Liver (tissue), 8 donors: ENCODE measurements at regions not wholly inside any gene's neighbourhood (a gene's known extent, or its start where the extent isn't known, plus 50 kb on each side); places are given as distances from the start of the nearest gene placed in this dataset.

Source experiments
- DNase-seq: peaks from one replicate; pipeline ENCODE4 v3.0.0-alpha.2; 2017; ENCODE audit warnings: low spot score
- H3K27ac ChIP-seq, 2 donors: one replicate each; pipeline ENCODE4 v1.7.0; 2013; ENCODE audit warnings: inconsistent platforms in 2 of 2, low read length in 2 of 2, control low read depth in 1 of 2, low read depth in 1 of 2, mild to moderate bottlenecking in 1 of 2
- H3K27me3 ChIP-seq, 4 donors: one replicate each; pipeline versions ENCODE4 v1.6.1 to v1.7.0; 2013; ENCODE audit warnings: low read length in 3 of 4, inconsistent platforms in 1 of 4, mild to moderate bottlenecking in 1 of 4, moderate library complexity in 1 of 4; ENCODE audit not compliant: control insufficient read depth in 4 of 4, insufficient read depth in 4 of 4
- H3K36me3 ChIP-seq, 4 donors: one replicate each; pipeline versions ENCODE4 v1.6.1 to v1.7.0; 2013; ENCODE audit warnings: low read length in 3 of 4, mild to moderate bottlenecking in 3 of 4, low read depth in 1 of 4, moderate library complexity in 1 of 4; ENCODE audit not compliant: control insufficient read depth in 4 of 4, insufficient read depth in 3 of 4
- H3K4me1 ChIP-seq, 4 donors: one replicate each; pipeline versions ENCODE4 v1.6.1 to v1.7.0; 2013; ENCODE audit warnings: low read length in 3 of 4, mild to moderate bottlenecking in 3 of 4, moderate library complexity in 1 of 4; ENCODE audit not compliant: control insufficient read depth in 4 of 4, insufficient read depth in 4 of 4
- H3K4me3 ChIP-seq, 3 donors: one replicate each; pipeline versions ENCODE4 v1.6.1 to v1.7.0; 2013; ENCODE audit warnings: low read length in 3 of 3, control low read depth in 1 of 3, low read depth in 1 of 3, mild to moderate bottlenecking in 1 of 3
- H3K9ac ChIP-seq, 2 donors: one replicate each; pipeline ENCODE4 v1.7.0; 2013; ENCODE audit warnings: low read length in 2 of 2, mild to moderate bottlenecking in 2 of 2, moderate library complexity in 2 of 2, control low read depth in 1 of 2, low read depth in 1 of 2
- H3K9me3 ChIP-seq, 4 donors: one replicate each; pipeline versions ENCODE4 v1.6.1 to v1.7.0; 2013; ENCODE audit warnings: low read length in 3 of 4; ENCODE audit not compliant: control insufficient read depth in 4 of 4
- ATF3 ChIP-seq: IDR thresholded peaks from 2 replicates; pipeline ENCODE4 v1.6.1; 2016; ENCODE audit warnings: antibody characterized with exemption
- CTCF ChIP-seq: fragments of 150-350 bp; IDR thresholded peaks from 2 replicates; pipeline ENCODE4 v1.5.1; 2017; ENCODE audit warnings: improper control_type of control experiment, low read depth, low read length; ENCODE audit not compliant: missing input control
- EGR1 ChIP-seq, 2 donors: IDR thresholded peaks; 2 replicates each; pipeline ENCODE4 v1.6.1; 2016 to 2018; ENCODE audit warnings: antibody characterized with exemption in 2 of 2, low read depth in 2 of 2
- FOXA1 ChIP-seq: IDR thresholded peaks from 2 replicates; pipeline ENCODE4 v1.6.1; 2016; ENCODE audit warnings: antibody characterized with exemption
- FOXA2 ChIP-seq: IDR thresholded peaks from 2 replicates; pipeline ENCODE4 v1.6.1; 2016; ENCODE audit warnings: antibody characterized with exemption
- GABPA ChIP-seq, 2 donors: IDR thresholded peaks in 1 of 2; conservative IDR thresholded peaks in 1 of 2; 2 replicates each; pipeline ENCODE4 v1.6.1; 2016; ENCODE audit warnings: antibody characterized with exemption in 2 of 2, mild to moderate bottlenecking in 1 of 2, moderate library complexity in 1 of 2
- HNF4A ChIP-seq, 2 donors: conservative IDR thresholded peaks; 2 replicates each; pipeline ENCODE4 v1.6.1; 2016; ENCODE audit warnings: antibody characterized with exemption in 2 of 2, mild to moderate bottlenecking in 2 of 2
- HNF4G ChIP-seq: IDR thresholded peaks from 2 replicates; pipeline ENCODE4 v1.6.1; 2016; ENCODE audit warnings: antibody characterized with exemption
- JUND ChIP-seq, 2 donors: IDR thresholded peaks; 2 replicates each; pipeline ENCODE4 v1.6.1; 2016; ENCODE audit warnings: antibody characterized with exemption in 2 of 2
- NR2F2 ChIP-seq: IDR thresholded peaks from 2 replicates; pipeline ENCODE4 v1.6.1; 2016; ENCODE audit warnings: antibody characterized with exemption
- RAD21 ChIP-seq, 2 donors: IDR thresholded peaks; 2 replicates each; pipeline ENCODE4 v1.6.1; 2016; ENCODE audit warnings: antibody characterized with exemption in 2 of 2, mild to moderate bottlenecking in 2 of 2
- REST ChIP-seq: IDR thresholded peaks from 2 replicates; pipeline ENCODE4 v1.6.1; 2016; ENCODE audit warnings: antibody characterized with exemption, mild to moderate bottlenecking
- RXRA ChIP-seq, 2 donors: IDR thresholded peaks; 2 replicates each; pipeline ENCODE4 v1.6.1; 2017 to 2018; ENCODE audit warnings: antibody characterized with exemption in 2 of 2, mild to moderate bottlenecking in 1 of 2
- SP1 ChIP-seq: IDR thresholded peaks from 2 replicates; pipeline ENCODE4 v1.6.1; 2018; ENCODE audit warnings: antibody characterized with exemption, mild to moderate bottlenecking
- TAF1 ChIP-seq: conservative IDR thresholded peaks from 2 replicates; pipeline ENCODE4 v1.6.1; 2016; ENCODE audit warnings: antibody characterized with exemption, mild to moderate bottlenecking
- YY1 ChIP-seq: IDR thresholded peaks from 2 replicates; pipeline ENCODE4 v1.6.1; 2016; ENCODE audit warnings: antibody characterized with exemption, mild to moderate bottlenecking
- WGBS: extraction: QIAGEN DNeasy Blood & Tissue Kit; methylation state at CpG from one replicate; pipeline ENCODE4 v1.1.7; 2013; 5-methylcytosine and 5-hydroxymethylcytosine counted together
- donor health status: healthy.
- donor health status: healthy.
- donor health status: healthy.
- donor health status: healthy.
- donor health status: healthy.

- Histone ChIP-seq H3K4me1 (peaks cover 0 to 11% (median 5%) of the 10 kb centered on the region in 4 donors), H3K27me3 (no peaks in the 10 kb centered on the region), H3K9ac (no peak overlapping the region), H3K36me3 (no peaks in the 10 kb centered on the region), H3K9me3 (peaks cover 0 to 5% (median 3%) of the 10 kb centered on the region in 4 donors), H3K27ac (no peak overlapping the region), H3K4me3 (no peak overlapping the region)
- DNase-seq: no peak
- no peak for TF ChIP-seq RXRA (IDR thresholded peaks at IDR 0.05)
- TF ChIP-seq FOXA2: no peak
- TF ChIP-seq ATF3: no peak
- TF ChIP-seq YY1: no peak
- no peak for TF ChIP-seq REST
- no peak for TF ChIP-seq SP1
- no peak for TF ChIP-seq RAD21 (IDR thresholded peaks at IDR 0.05)
- no peak for TF ChIP-seq GABPA (IDR thresholded peaks at IDR 0.05 in 1 of 2, conservative IDR thresholded peaks at IDR 0.05 in 1 of 2)
- TF ChIP-seq TAF1: no peak
- no peak for TF ChIP-seq NR2F2
- TF ChIP-seq JUND (IDR thresholded peaks at IDR 0.05): no peak
- no peak for TF ChIP-seq EGR1 (IDR thresholded peaks at IDR 0.05; ENCODE audit: low read depth in 2 of 2)
- TF ChIP-seq HNF4G: no peak
- TF ChIP-seq HNF4A (conservative IDR thresholded peaks at IDR 0.05): no peak
- no peak for TF ChIP-seq FOXA1
- WGBS: 95% methylated on average over 4 of the region's 4 CpGs
Observed at GRCh38 chr13:50280441-50280937, 265.2 kb downstream of the KCNRG start.

- Histone ChIP-seq H3K4me3 (no peak overlapping the region), H3K27ac (no peak overlapping the region), H3K4me1 (peaks cover 0 to 11% (median 5%) of the 10 kb centered on the region in 4 donors), H3K36me3 (no peaks in the 10 kb centered on the region), H3K9me3 (peaks cover 0 to 5% (median 2%) of the 10 kb centered on the region in 4 donors), H3K27me3 (no peaks in the 10 kb centered on the region), H3K9ac (no peak overlapping the region)
- no peak for TF ChIP-seq REST
- TF ChIP-seq HNF4A (conservative IDR thresholded peaks at IDR 0.05): no peak
- no peak for TF ChIP-seq CTCF
- TF ChIP-seq FOXA1: no peak
- no peak for DNase-seq
Observed at GRCh38 chr13:50282016-50282415, 266.8 kb downstream of the KCNRG start.
